Nephron progenitor cell (in vitro differentiated cells): ENCODE measurements at regions not wholly inside any gene's neighbourhood (a gene's known extent, or its start where the extent isn't known, plus 50 kb on each side); places are given as distances from the start of the nearest gene placed in this dataset.
"Not testable (repeated sequence)": the region's sequence is repeated elsewhere in the genome, so short reads cannot be mapped to it uniquely, and the experiment has no call there.

ENCODE experiments used
- DNase-seq: peaks from one replicate; pipeline ENCODE4 v3.0.0; 2021
- H3K27ac Mint-ChIP-seq: 2 replicates; pipeline ENCODE4 v1.8.0; 2021; ENCODE audit warnings: mild to moderate bottlenecking, moderate library complexity, mixed read lengths
- H3K27me3 Mint-ChIP-seq: 2 replicates; pipeline ENCODE4 v1.8.0; 2021; ENCODE audit warnings: mild to moderate bottlenecking, low read depth, mixed read lengths; ENCODE audit not compliant: poor library complexity
- H3K36me3 Mint-ChIP-seq: 2 replicates; pipeline ENCODE4 v1.8.0; 2021; ENCODE audit warnings: low read depth, mixed read lengths
- H3K4me1 Mint-ChIP-seq: 2 replicates; pipeline ENCODE4 v1.8.0; 2021; ENCODE audit warnings: mixed read lengths
- H3K4me3 Mint-ChIP-seq: 2 replicates; pipeline ENCODE4 v1.8.0; 2021; ENCODE audit warnings: mild to moderate bottlenecking, moderate library complexity, mixed read lengths
- H3K9me3 Mint-ChIP-seq: 2 replicates; pipeline ENCODE4 v1.8.0; 2021; ENCODE audit warnings: mild to moderate bottlenecking, moderate library complexity, mixed read lengths
- TF ChIP-seq, protein P1 (sequence below): fragments of 200-600 bp; sonication (generic); IDR thresholded peaks from 2 replicates; pipeline ENCODE4 v1.5.0; 2021; ENCODE audit warnings: antibody characterized with exemption

DNA sequence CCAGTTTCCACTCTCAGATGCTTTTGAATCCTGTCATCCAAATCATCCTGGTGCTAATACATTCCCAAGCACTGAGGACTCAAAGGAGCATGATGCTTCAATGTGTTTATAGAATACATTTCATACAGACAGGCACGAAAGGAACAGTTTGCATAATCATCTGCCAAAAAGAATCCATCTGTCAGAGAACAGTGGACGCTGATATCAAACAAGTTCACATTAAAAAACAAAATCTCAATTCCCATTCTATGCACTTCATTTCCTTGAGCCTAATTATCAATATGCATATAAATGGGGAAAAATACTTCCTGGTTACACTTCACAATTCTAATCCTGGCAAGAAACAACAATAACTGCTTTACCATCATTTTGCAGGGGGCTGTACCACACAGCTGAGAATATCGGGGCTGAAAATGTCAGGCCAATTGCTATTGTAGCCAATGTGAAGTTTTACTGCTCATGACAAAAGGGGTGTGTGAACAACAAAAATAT is 125.5 kb upstream of the FAM174A start:
- H3K27me3 Mint-ChIP-seq = no peaks in the 10 kb centered on the region
- H3K36me3 Mint-ChIP-seq = no peaks in the 10 kb centered on the region

DNA sequence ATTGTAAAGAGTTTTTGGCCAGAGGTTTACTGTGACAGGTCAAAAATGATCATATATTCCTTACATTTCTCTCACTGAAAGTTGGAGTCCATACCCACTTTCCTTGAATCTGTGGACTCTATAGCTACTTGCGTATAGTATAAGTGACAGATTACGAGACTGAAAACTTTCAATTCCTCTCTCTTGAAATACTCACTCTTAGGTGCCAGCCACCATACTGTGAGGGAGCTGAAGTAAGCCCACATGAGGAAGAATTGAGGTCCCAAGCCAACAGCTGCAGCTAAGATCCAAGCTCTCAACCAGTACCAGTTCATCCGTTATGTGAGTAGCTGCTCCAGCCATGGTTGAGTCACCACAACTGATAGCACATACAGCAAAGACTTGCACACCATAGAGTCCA is 128.1 kb upstream of the FAM174A start:
- Mint-ChIP-seq H3K9me3 (no peaks in the 10 kb centered on the region), H3K4me3 (no peak overlapping the region), H3K27me3 (peaks cover 2% of the 10 kb centered on the region), H3K36me3 (peaks cover 3% of the 10 kb centered on the region), H3K27ac (no peak overlapping the region), H3K4me1 (no peaks in the 10 kb centered on the region)
- TF ChIP-seq, protein P1, sequence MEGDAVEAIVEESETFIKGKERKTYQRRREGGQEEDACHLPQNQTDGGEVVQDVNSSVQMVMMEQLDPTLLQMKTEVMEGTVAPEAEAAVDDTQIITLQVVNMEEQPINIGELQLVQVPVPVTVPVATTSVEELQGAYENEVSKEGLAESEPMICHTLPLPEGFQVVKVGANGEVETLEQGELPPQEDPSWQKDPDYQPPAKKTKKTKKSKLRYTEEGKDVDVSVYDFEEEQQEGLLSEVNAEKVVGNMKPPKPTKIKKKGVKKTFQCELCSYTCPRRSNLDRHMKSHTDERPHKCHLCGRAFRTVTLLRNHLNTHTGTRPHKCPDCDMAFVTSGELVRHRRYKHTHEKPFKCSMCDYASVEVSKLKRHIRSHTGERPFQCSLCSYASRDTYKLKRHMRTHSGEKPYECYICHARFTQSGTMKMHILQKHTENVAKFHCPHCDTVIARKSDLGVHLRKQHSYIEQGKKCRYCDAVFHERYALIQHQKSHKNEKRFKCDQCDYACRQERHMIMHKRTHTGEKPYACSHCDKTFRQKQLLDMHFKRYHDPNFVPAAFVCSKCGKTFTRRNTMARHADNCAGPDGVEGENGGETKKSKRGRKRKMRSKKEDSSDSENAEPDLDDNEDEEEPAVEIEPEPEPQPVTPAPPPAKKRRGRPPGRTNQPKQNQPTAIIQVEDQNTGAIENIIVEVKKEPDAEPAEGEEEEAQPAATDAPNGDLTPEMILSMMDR = no peak
- DNase-seq = no peak

More for the DNA sequence above, 125.5 kb upstream of the FAM174A start:
- Mint-ChIP-seq H3K9me3 (no peaks in the 10 kb centered on the region), H3K27ac (peak overlapping the region; percentile 50), H3K4me1 (no peaks in the 10 kb centered on the region), H3K4me3 (no peak overlapping the region)
- DNase-seq = no peak
- TF ChIP-seq, protein P1 = no peak

DNA sequence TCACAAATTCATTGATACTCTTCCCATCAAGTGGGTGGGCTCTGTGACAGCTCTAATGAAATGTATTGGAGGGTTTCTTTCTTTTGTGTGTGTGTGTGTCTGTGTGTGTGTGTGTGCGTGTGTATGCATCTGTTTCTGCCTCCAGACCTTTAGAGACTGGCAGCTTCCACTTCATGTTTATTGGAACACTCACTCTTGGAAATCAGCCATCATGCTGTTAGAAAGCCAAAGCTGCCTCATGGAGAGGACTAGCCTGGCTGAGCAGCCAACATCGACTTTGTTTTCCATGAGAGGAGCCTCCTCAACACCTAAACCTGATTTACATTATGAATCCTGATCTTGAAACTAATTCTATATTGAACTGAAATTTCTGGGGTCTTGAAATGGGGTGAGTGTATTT is 128.5 kb upstream of the FAM174A start:
- Mint-ChIP-seq H3K27me3 (peaks cover 2% of the 10 kb centered on the region), H3K9me3 (no peaks in the 10 kb centered on the region), H3K36me3 (peaks cover 5% of the 10 kb centered on the region), H3K4me1 (no peaks in the 10 kb centered on the region), H3K4me3 (no peak overlapping the region), H3K27ac (no peak overlapping the region)
- TF ChIP-seq, protein P1 = no peak
- DNase-seq = no peak

DNA sequence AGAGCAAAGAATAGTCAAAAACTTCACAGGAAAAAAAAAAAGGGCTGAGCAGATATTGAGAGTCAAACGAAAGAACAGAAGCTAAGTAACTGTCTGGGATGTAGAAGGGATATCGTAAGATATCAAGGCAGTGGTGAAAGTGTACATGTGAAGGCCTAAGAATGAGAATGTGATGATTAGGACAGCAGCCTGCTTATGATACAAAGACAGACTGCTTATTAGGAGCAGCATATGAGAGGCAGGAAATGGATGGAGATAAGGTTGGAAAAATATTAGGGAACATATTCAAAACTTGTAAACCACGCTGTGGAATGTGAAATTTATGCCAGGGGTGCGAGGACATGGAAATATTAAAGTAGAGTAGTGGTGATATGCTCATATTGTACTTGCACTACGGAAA is 133.1 kb upstream of the FAM174A start:
- H3K4me1 Mint-ChIP-seq = peaks cover 13% of the 10 kb centered on the region
- peak overlapping the region; percentile 5 for H3K27ac Mint-ChIP-seq
- H3K27me3 Mint-ChIP-seq = peaks cover 2% of the 10 kb centered on the region
- no peak overlapping the region for H3K4me3 Mint-ChIP-seq
- TF ChIP-seq, protein P1 = no peak
- no peaks in the 10 kb centered on the region for H3K9me3 Mint-ChIP-seq
- H3K36me3 Mint-ChIP-seq = peaks cover 9% of the 10 kb centered on the region
- no peak for DNase-seq

DNA sequence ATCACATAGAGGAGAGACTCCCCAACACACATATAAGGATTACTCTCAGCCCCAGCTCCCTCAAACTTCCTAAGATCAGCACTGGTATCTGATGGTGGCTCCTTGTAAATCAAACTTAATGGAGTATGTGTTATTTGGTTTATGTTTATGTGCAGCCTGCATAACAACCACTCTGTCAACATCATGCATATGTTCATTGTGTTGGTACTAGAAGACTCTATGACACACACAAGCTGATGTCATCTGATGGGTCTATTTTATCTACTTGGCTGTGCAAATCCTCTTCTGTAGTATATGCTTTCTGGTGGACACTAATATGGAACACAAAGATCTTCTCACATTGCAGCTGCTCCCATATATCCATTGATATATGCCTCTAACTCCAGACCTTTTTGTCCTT is 134.0 kb upstream of the FAM174A start:
- Mint-ChIP-seq H3K27me3 (peaks cover 2% of the 10 kb centered on the region), H3K36me3 (peaks cover 9% of the 10 kb centered on the region), H3K4me3 (no peak overlapping the region), H3K9me3 (no peaks in the 10 kb centered on the region), H3K4me1 (peaks cover 13% of the 10 kb centered on the region), H3K27ac (peak overlapping the region; percentile 12)
- TF ChIP-seq, protein P1 = no peak
- no peak for DNase-seq

DNA sequence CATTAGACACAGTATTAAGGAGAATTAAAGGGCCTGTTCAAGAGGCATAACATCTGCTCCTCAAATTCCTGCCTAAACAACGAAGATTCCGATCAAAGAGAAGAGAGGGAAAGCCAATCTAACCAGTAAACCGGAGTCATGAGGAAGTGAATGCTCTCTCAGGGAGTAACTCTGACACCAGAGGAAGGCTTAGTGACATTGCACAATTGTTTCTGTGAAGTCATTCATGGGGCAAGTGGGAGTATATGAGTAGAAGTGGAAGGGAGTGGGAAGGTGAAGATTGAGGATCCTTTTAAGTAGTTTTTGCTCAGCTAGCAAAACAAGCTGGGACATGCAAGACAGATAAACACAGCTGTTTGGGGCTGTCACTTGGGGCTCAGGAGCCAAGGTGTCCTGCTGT is 136.4 kb upstream of the FAM174A start:
- Mint-ChIP-seq H3K27ac (peak overlapping the region; percentile 97), H3K4me3 (peak overlapping the region; percentile 7), H3K4me1 (peaks cover 13% of the 10 kb centered on the region)
- not testable (repeated sequence) for H3K36me3 Mint-ChIP-seq, H3K27me3 Mint-ChIP-seq, H3K9me3 Mint-ChIP-seq, DNase-seq

DNA sequence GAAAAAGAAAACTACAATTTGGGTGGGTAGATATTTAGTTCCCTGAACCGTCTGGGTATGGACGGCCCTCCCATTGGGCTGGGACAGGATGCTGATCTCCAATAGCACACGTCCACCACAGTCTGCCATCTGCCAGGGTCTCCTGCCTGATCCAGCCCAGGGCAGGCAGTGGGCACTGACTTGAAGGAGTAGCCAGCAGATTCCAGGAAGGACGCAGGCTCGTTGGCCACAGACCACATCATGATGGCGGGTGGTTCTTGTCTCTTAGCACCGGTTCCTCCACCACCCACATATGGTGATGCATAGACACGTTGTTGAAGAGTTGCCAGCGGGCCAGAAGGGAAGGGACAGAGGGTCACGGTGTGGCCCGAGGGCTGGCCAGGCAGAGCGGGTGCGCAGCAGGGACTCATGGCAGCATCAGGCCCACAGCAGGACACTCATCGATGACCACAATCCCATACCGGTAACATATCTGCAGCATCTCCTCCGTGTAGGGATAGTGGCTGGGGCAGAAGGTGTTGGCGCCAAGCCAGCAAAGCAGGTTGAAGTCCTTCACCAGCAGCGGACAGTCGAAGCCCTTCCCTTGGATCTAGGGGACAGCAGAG is 155.8 kb upstream of the FAM174A start:
- not testable (repeated sequence) for H3K27me3 Mint-ChIP-seq, H3K36me3 Mint-ChIP-seq, H3K4me3 Mint-ChIP-seq, H3K27ac Mint-ChIP-seq, H3K9me3 Mint-ChIP-seq, DNase-seq, H3K4me1 Mint-ChIP-seq

DNA sequence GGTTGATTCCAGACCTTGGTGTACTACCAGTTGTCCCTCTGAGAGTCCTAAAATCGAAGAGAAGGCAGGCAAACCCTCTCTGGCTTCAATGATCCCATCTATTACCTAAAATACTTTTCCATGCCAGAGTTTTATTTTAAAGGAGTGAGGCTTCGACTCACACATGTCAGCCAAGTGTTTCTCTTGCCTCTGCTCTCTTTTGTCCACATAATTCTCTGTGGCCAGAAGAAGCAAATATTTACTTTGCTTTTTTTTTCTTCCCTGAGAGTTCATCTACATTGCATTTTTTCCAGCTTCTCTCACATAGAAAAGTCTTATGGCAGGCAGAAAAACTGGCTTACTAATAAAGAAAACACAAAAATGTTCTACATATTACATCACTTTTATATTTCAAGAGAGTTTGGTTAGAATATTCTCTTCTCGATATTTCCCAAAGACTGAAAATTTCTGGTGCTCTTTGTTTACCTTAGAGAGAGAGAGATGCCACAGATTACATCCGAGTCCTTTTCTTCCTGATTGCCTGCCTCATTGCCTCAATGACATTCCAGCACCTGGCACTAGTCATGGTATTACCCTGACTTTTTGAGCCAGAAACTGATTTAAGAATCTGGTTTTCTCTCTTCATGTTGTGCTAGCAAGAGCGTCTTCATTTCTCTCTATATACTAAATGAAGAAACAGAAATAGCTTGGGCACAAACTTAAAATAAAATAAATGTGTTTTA is 170.3 kb upstream of the FAM174A start:
- H3K4me3 Mint-ChIP-seq, H3K36me3 Mint-ChIP-seq, DNase-seq, H3K27ac Mint-ChIP-seq, H3K4me1 Mint-ChIP-seq, H3K27me3 Mint-ChIP-seq: not testable (repeated sequence)
- peaks cover 12% of the 10 kb centered on the region for H3K9me3 Mint-ChIP-seq

DNA sequence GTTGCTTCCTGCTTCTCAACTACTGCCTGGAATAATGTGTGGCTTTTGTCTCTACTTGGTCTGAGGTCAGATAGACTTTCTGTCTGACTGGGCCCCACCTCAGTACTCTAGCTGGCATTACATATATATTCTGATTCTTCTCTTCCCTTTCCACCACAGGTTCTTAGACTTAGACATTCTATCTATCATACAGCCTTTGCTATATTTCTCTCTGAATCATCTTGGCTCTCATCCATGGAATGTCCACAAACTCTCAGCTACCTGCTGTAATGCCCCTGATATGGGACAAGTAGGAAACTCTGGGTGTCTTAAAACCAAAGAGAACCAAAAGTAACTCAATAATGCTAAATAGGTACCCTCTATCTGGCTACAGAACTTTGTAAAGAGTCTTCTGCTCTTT is 170.8 kb upstream of the FAM174A start:
- H3K9me3 Mint-ChIP-seq, H3K36me3 Mint-ChIP-seq: not testable (repeated sequence)

More for the DNA sequence above, 170.8 kb upstream of the FAM174A start:
- H3K4me1 Mint-ChIP-seq, H3K27me3 Mint-ChIP-seq, DNase-seq, H3K4me3 Mint-ChIP-seq, H3K27ac Mint-ChIP-seq: not testable (repeated sequence)
